HG02571 (cell line): ENCODE measurements at regions not wholly inside any gene's neighbourhood (a gene's known extent, or its start where the extent isn't known, plus 50 kb on each side); places are given as distances from the start of the nearest gene placed in this dataset.
"Not testable (repeated sequence)": the region's sequence is repeated elsewhere in the genome, so short reads cannot be mapped to it uniquely, and the experiment has no call there.

Experiments used
- ATAC-seq: cut with Tn5 transposase; IDR thresholded peaks from one replicate; pipeline ENCODE4 v1.9.1; 2021; ENCODE audit warnings: mild to moderate bottlenecking, moderate library complexity; ENCODE audit not compliant: unreplicated experiment

GRCh38 chr2:168300460-168300859, 53.1 kb upstream of the STK39 start:
- no peak for ATAC-seq

GRCh38 chr2:168304024-168304681, 56.8 kb upstream of the STK39 start:
- no peak for ATAC-seq

DNA sequence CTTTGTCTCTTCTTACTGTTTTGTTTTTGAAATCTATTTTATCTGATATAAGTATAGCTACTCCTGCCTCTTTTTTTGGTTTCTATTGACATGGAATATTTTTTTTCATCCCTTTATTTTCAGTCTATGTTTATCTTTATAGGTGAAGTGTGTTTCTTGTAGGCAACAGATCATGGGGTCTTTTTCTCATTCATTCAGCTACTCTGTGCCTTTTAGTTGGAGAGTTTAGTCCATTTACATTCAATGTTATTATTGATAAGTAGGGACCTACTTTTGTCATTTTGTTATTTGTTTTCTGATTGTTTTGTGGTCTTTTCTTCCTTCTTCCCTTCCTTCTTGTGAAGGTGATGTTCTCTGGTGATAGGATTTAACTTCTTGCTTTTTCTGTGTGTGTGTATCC, 60.0 kb upstream of the STK39 start:
- no peak for ATAC-seq

GRCh38 chr2:168310580-168310979, 63.2 kb upstream of the STK39 start:
- ATAC-seq = no peak

DNA sequence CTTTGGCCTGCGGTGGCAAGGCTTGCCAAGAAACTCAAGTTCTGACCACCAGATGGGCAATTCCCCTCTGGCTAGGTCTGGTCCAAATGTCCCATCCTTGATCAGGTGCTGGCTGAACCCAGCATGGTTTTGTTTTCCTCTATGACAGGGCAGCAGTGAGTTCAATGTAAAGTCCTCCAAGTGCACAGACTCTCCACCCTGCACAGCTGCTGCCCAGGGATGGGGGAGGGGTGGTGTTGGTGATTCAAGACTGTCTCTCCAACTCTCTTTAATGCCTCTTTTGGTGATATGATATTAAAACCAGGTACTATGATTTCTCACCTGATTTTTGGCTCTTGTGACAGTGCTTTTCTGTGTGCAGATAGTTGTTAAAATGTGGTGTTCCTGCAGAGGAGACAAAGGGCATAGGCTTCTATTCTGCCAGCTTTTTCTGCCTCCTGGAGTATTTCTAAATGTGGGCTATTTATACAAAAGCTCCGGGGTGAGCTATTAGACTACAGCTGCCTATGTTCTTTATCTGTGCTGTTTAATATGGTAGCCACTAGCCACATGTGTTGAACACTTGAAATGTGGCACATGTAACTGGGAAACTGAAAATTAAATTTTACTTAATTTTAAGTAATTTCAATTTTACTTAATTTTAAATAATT, 64.0 kb upstream of the STK39 start:
- no peak for ATAC-seq

DNA sequence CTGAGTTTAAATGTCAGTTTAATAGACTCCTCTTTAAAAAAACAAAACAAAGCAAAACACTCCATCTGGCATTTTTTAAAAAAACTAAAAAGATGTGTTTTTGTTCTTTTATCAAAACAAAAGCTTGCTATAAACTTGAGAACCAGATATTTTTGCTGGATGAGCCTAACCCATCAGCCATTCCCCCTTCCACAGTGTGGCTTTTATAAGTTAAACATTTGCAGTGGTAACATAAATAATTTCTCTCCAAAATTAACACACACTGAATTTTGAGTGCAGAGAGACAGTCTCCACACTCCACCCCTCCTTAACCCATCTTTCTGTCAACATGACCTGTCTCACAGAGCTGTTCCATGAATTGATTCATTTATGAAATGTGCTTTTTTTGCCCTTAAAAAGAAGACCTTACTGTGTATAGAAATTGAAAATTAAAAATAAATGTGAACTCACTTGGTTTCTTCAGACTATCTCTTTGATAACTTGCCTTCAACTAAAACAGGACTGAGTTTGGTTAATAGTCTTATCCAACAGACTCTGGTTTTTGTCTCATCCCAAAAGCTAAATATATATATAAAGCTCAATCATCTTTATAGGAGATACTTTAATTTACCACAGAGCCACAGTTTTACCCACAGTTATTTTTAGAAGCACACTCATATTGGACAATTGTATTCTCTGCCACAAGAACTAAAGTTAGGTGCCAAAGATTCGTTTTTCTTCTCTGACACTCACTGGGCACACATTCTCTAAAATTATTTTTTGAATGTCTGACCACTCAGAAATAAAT, 64.8 kb upstream of the STK39 start:
- ATAC-seq = no peak

DNA sequence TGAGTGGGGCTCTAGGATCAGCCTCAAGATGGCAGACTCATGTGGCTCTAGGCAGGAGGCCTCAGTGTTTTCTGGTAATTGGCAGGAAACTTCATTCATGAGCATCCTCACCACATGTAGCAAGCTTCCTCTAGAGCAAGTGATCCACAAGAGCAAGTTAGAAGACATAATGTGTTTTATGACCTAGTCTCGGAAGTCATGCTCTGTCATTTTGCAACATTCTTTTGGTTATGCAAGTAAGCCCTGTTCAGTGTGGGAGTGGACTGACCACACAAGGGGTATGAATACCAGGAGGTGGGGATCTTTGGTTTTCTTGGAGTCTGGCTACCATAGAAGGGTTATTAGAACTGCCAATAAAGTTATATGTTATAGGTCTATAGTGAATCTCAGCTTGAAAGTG, 66.8 kb upstream of the STK39 start:
- ATAC-seq = no peak

GRCh38 chr2:168315331-168316072, 68.1 kb upstream of the STK39 start:
- ATAC-seq = no peak

DNA sequence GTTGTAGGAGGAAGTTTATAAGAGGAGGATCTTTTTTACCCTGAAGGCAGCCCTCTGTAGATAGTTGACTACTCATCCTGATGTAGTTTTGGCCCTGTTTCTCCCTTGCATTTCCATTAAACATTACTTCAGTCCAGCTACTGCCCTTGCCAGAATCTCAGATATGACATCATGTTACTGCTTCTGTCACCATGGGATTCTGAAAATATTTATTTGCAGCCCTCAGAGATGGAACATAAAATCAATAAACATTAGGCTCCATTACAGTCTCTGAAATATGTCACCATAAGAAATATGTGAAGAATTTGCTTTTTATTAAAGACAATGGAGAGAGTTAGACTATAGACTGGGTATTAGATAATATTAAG, 68.7 kb upstream of the STK39 start:
- ATAC-seq = no peak

DNA sequence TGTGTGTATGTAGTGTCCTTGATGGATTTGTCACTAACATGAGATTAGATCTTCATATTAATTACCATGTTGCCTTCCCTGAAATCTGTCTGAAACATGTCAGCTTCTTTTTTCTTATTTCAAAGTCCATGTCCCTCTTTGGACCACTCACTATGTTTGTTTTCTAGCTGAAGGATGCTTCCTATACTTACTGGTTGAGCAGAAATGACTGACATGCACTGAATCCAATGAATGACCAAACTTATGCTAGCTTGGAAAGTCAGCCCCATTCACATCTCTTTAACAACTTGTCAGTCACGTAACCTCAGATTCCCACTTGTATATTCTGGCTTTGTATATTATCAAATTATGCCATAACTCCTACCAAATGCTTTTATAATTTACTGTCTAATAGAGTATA, 69.9 kb upstream of the STK39 start:
- ATAC-seq = no peak

GRCh38 chr2:168320267-168320666, 72.9 kb upstream of the STK39 start:
- no peak for ATAC-seq

DNA sequence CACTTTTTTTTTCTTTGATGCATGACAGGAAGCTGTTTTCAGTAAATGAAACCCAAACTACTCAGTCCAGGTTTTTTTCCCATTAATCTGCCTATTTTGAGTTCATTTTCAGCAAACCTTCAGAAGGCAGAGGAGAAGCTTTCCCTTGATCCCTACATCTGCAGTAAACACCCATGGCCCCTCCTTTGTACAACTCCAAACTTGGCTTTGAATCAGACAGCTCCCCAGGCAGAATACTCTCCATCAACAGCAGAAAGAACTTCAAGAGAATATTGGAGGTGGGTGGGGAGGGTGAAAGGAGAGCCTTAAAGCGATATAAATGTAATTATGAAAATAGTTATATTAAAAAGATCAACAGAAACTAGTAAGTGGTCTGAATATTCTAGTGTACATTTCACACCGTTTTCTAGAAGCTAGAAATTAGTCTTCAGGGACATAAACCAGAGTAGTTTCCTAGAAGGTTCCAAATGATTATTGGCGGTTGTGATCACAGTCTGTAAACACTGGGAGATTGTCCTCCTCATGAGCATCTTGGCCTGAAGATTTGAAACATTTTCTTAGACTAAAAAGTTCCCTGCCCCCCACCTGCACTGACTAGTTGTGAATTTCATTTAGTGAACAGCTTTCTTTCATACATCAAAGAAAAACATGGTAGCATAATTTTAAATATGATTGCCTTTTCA, 75.1 kb upstream of the STK39 start:
- ATAC-seq = no peak

DNA sequence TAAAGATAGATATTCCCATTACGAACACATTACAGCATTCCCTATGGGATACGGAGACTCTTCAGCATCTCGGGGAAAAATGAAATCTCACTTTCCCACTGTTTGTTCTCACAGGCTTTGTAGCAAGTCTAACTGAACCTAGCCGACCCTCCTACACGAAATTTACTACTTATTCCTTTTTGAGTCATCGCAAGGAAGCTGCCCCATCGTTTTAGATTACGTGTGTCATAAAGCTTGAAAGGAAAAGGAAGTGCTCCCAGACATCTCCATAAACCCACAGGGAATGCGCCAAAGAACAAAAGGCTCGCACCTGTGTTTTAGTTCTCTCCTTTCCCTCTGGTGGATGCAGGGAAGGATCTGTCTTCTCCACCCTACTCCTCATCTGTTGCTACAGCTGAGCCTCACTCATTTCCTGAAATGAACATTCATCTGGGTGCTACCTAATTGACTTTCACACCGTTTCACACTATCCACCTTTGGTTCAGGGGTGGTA, 76.2 kb upstream of the STK39 start:
- ATAC-seq = no peak

DNA sequence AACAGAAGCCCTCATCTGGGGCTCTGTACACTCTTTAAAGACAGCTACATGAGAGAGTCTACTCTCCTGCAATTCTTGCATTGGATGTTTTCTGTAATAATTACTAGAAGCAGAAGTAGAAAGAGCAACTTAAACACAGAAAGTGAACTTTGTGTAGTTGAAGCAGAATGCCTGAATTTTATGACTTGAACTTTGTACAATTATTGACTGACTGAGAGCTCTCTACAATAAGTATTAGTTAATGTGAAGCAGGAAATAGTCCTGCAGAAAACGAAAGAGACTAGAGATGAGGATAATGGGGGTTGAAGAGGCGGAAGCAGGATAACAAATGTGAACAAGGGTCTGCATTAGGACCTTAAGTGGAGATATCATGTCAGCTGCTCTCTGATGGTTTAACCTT, 79.2 kb upstream of the STK39 start:
- ATAC-seq = no peak

- no peak for ATAC-seq
Observed at GRCh38 chr2:168327328-168327727, 79.9 kb upstream of the STK39 start.

GRCh38 chr2:168328421-168328820, 81.0 kb upstream of the STK39 start:
- no peak for ATAC-seq

- no peak for ATAC-seq
Observed at GRCh38 chr2:168330624-168331423, 83.4 kb upstream of the STK39 start.

GRCh38 chr2:168335254-168335653, 87.9 kb upstream of the STK39 start:
- not testable (repeated sequence) for ATAC-seq

- ATAC-seq = no peak
Observed at GRCh38 chr2:168336786-168337388, 89.5 kb upstream of the STK39 start.

GRCh38 chr2:168338292-168338691, 90.9 kb upstream of the STK39 start:
- no peak for ATAC-seq
